ENCODE measurements at regions not wholly inside any gene's neighbourhood (a gene's known extent, or its start where the extent isn't known, plus 50 kb on each side); places are given as distances from the start of the nearest gene placed in this dataset.

GRCh38 chr21:27582948-27583430 is 616.1 kb upstream of the ADAMTS5 start:
- TF ChIP-seq CTCF (IDR thresholded peaks at IDR 0.05), result no peak
- TF ChIP-seq POLR2AphosphoS5 (IDR thresholded peaks at IDR 0.05; ENCODE audit: low read depth, low read length), result no peak
- no peak for TF ChIP-seq TCF7L2 (IDR thresholded peaks at IDR 0.05; ENCODE audit: low read depth, low read length)
